T-cell (primary cell): ENCODE measurements at regions not wholly inside any gene's neighbourhood (a gene's known extent, or its start where the extent isn't known, plus 50 kb on each side); places are given as distances from the start of the nearest gene placed in this dataset.

Experiments used
- ATAC-seq, 4 experiments: fragments of 200-7000 bp in 3 of 4; fragments of 150-1000 bp in 1 of 4; cut with Tn5 transposase; replicated peaks in 1 of 4; 1 replicate in 3 of 4; 2 replicates in 1 of 4; pipeline ENCODE4 v1.10.0; 2021; ENCODE audit warnings: moderate library complexity in 3 of 4, mild to moderate bottlenecking in 2 of 4, moderate number of reproducible peaks in 1 of 4
- CTCF ChIA-PET, 2 donors: fragments of 300-600 bp; sonication (Branson Sonifier 250); formaldehyde crosslinking; loops; one replicate each; lab custom pipeline; 2022; ENCODE audit warnings: antibody characterized with exemption in 2 of 2; lab: Charles Lee
- POLR2A ChIA-PET, 2 donors: fragments of 300-600 bp; sonication (Branson Sonifier 250); formaldehyde crosslinking; loops; one replicate each; lab custom pipeline; 2022; ENCODE audit warnings: antibody characterized with exemption in 2 of 2; lab: Charles Lee
- DNase-seq, 35 experiments: peaks; one replicate each; pipeline versions ENCODE4 v3.0.0 to v3.0.0-alpha.2; 2013 to 2023
- H3K27ac ChIP-seq: one replicate; pipeline ENCODE4 v1.5.1; 2013; ENCODE audit warnings: low read length
- H3K27me3 ChIP-seq, 2 experiments: replicated peaks in 1 of 2; 1 replicate in 1 of 2; 2 replicates in 1 of 2; pipeline versions ENCODE4 v1.6.1 to v1.7.0; 2013; ENCODE audit warnings: low read length in 1 of 2, mixed read lengths in 1 of 2; ENCODE audit not compliant: control insufficient read depth in 2 of 2, insufficient read depth in 2 of 2; ENCODE audit errors: extremely low read depth in 1 of 2
- H3K36me3 ChIP-seq, 2 donors: 1 replicate in 1 of 2; 2 replicates in 1 of 2; pipeline versions ENCODE4 v1.6.1 to v1.7.0; 2013; ENCODE audit warnings: low read length in 1 of 2; ENCODE audit not compliant: control insufficient read depth in 2 of 2, insufficient read depth in 1 of 2; ENCODE audit errors: extremely low read depth in 1 of 2
- H3K4me1 ChIP-seq, 2 experiments: 1 replicate in 1 of 2; 2 replicates in 1 of 2; pipeline versions ENCODE4 v1.6.1 to v1.7.0; 2013; ENCODE audit warnings: low read length in 2 of 2, mixed read lengths in 1 of 2; ENCODE audit not compliant: insufficient read depth in 2 of 2, control insufficient read depth in 1 of 2; ENCODE audit errors: extremely low read depth in 1 of 2
- H3K4me3 ChIP-seq, 2 donors: 1 replicate in 1 of 2; 2 replicates in 1 of 2; pipeline versions ENCODE4 v1.5.1 to v1.7.0; 2013; ENCODE audit warnings: mild to moderate bottlenecking in 2 of 2, low read length in 1 of 2, moderate library complexity in 1 of 2; ENCODE audit not compliant: control insufficient read depth in 1 of 2; ENCODE audit errors: extremely low read depth in 1 of 2
- H3K9me3 ChIP-seq: 2 replicates; pipeline ENCODE4 v1.7.0; 2013
- H3K27ac Mint-ChIP-seq, 2 donors: one replicate each; pipeline ENCODE4 v1.8.0; 2020 to 2021; ENCODE audit warnings: mild to moderate bottlenecking in 2 of 2, mixed read lengths in 2 of 2
- H3K27me3 Mint-ChIP-seq, 2 donors: one replicate each; pipeline ENCODE4 v1.8.0; 2021 to 2022; ENCODE audit warnings: mixed read lengths in 2 of 2
- H3K36me3 Mint-ChIP-seq: one replicate; pipeline ENCODE4 v1.8.0; 2021; ENCODE audit warnings: mixed read lengths
- H3K4me1 Mint-ChIP-seq, 3 donors: one replicate each; pipeline ENCODE4 v1.8.0; 2020 to 2022; ENCODE audit warnings: mixed read lengths in 3 of 3, mild to moderate bottlenecking in 1 of 3
- H3K4me3 Mint-ChIP-seq, 3 donors: one replicate each; pipeline ENCODE4 v1.8.0; 2020 to 2022; ENCODE audit warnings: mild to moderate bottlenecking in 3 of 3, mixed read lengths in 3 of 3, moderate library complexity in 3 of 3
- H3K9me3 Mint-ChIP-seq, 3 donors: one replicate each; pipeline ENCODE4 v1.8.0; 2020 to 2022; ENCODE audit warnings: mixed read lengths in 3 of 3
- WGBS: methylation state at CpG from one replicate; pipeline ENCODE4 v1.1.5; 2013; ENCODE audit warnings: missing lambda C conversion rate; ENCODE audit not compliant: insufficient coverage; 5-methylcytosine and 5-hydroxymethylcytosine counted together

- H3K4me1 ChIP-seq, result no peaks in the 10 kb centered on the region
- no peaks in the 10 kb centered on the region for H3K9me3 Mint-ChIP-seq
- peaks cover 0 to 12% of the 10 kb centered on the region in 2 donors for H3K27me3 Mint-ChIP-seq
- ChIA-PET POLR2A (no interaction called here), CTCF (no interaction called here)
- no peak overlapping the region for H3K4me3 Mint-ChIP-seq
- H3K4me1 Mint-ChIP-seq, result no peaks in the 10 kb centered on the region
- no peak overlapping the region for H3K27ac ChIP-seq
- H3K4me3 ChIP-seq, result no peak overlapping the region
- no peaks in the 10 kb centered on the region for H3K9me3 ChIP-seq
- H3K36me3 Mint-ChIP-seq, result no peaks in the 10 kb centered on the region
- 48% methylated on average over 2 of the region's 7 CpGs for WGBS
- no peak overlapping the region for H3K27ac Mint-ChIP-seq
- peaks cover 0 to 2% of the 10 kb centered on the region in 2 experiments for H3K27me3 ChIP-seq
- no peak for ATAC-seq
- no peaks in the 10 kb centered on the region for H3K36me3 ChIP-seq
- DNase-seq, result no peak
Observed at GRCh38 chr5:175223291-175223690, 220.7 kb downstream of the DRD1 start.

GRCh38 chr5:175222621-175223020 is 221.4 kb downstream of the DRD1 start:
- no peak overlapping the region for H3K27ac Mint-ChIP-seq
- no peak for ATAC-seq
- no peaks in the 10 kb centered on the region for H3K9me3 Mint-ChIP-seq
- Histone ChIP-seq H3K27me3 (peaks cover 0 to 2% of the 10 kb centered on the region in 2 experiments), H3K9me3 (no peaks in the 10 kb centered on the region), H3K4me1 (no peaks in the 10 kb centered on the region), H3K27ac (no peak overlapping the region), H3K36me3 (no peaks in the 10 kb centered on the region), H3K4me3 (no peak overlapping the region)
- no peaks in the 10 kb centered on the region for H3K4me1 Mint-ChIP-seq
- WGBS, result 67% methylated on average over 1 of the region's 2 CpGs
- no peak overlapping the region for H3K4me3 Mint-ChIP-seq
- no peak for DNase-seq
- ChIA-PET CTCF (no interaction called here), POLR2A (no interaction called here)
- H3K27me3 Mint-ChIP-seq, result peaks cover 0 to 12% of the 10 kb centered on the region in 2 donors
- H3K36me3 Mint-ChIP-seq, result no peaks in the 10 kb centered on the region

GRCh38 chr5:175220549-175220948 is 223.4 kb downstream of the DRD1 start:
- Mint-ChIP-seq H3K4me3 (no peak overlapping the region), H3K27me3 (peaks cover 0 to 15% of the 10 kb centered on the region in 2 donors), H3K9me3 (no peaks in the 10 kb centered on the region), H3K4me1 (no peaks in the 10 kb centered on the region), H3K27ac (no peak overlapping the region), H3K36me3 (no peaks in the 10 kb centered on the region)
- Histone ChIP-seq H3K9me3 (no peaks in the 10 kb centered on the region), H3K4me1 (no peaks in the 10 kb centered on the region), H3K36me3 (no peaks in the 10 kb centered on the region), H3K27ac (no peak overlapping the region), H3K27me3 (peaks cover 0 to 2% of the 10 kb centered on the region in 2 experiments), H3K4me3 (no peak overlapping the region)
- POLR2A ChIA-PET, result no interaction called here
- no peak for DNase-seq
- WGBS, result no CpG with 5 or more reads among the region's 1 CpG
- CTCF ChIA-PET, result no interaction called here
- ATAC-seq, result no peak

GRCh38 chr5:175219366-175219765 is 224.6 kb downstream of the DRD1 start:
- ATAC-seq (no peak), DNase-seq (no peak)
- Histone ChIP-seq H3K36me3 (no peaks in the 10 kb centered on the region), H3K27ac (no peak overlapping the region), H3K27me3 (peaks cover 0 to 2% of the 10 kb centered on the region in 2 experiments), H3K4me1 (no peaks in the 10 kb centered on the region), H3K4me3 (no peak overlapping the region), H3K9me3 (no peaks in the 10 kb centered on the region)
- Mint-ChIP-seq H3K4me3 (no peak overlapping the region), H3K36me3 (no peaks in the 10 kb centered on the region), H3K9me3 (no peaks in the 10 kb centered on the region), H3K27ac (no peak overlapping the region), H3K27me3 (peaks cover 0 to 18% of the 10 kb centered on the region in 2 donors), H3K4me1 (no peaks in the 10 kb centered on the region)
- CTCF ChIA-PET, result no interaction called here
- POLR2A ChIA-PET, result no interaction called here
- no CpG with 5 or more reads among the region's 2 CpGs for WGBS

- CTCF ChIA-PET, result no interaction called here
- Histone ChIP-seq H3K4me1 (no peaks in the 10 kb centered on the region), H3K4me3 (no peak overlapping the region), H3K36me3 (no peaks in the 10 kb centered on the region), H3K27me3 (peaks cover 0 to 6% of the 10 kb centered on the region in 2 experiments), H3K27ac (no peak overlapping the region), H3K9me3 (no peaks in the 10 kb centered on the region)
- POLR2A ChIA-PET, result no interaction called here
- Mint-ChIP-seq H3K27ac (no peak overlapping the region), H3K4me3 (no peak overlapping the region), H3K36me3 (no peaks in the 10 kb centered on the region), H3K9me3 (no peaks in the 10 kb centered on the region), H3K27me3 (peaks cover 8 to 22% of the 10 kb centered on the region in 2 donors), H3K4me1 (no peaks in the 10 kb centered on the region)
- no peak for DNase-seq
- ATAC-seq, result no peak
- 84% methylated on average over 2 of the region's 6 CpGs for WGBS
Observed at GRCh38 chr5:175216991-175217390, 227.0 kb downstream of the DRD1 start.

GRCh38 chr5:175215906-175216305 is 228.1 kb downstream of the DRD1 start:
- POLR2A ChIA-PET, result no interaction called here
- Mint-ChIP-seq H3K9me3 (no peaks in the 10 kb centered on the region), H3K27ac (no peak overlapping the region), H3K27me3 (peaks cover 8 to 22% of the 10 kb centered on the region in 2 donors), H3K36me3 (no peaks in the 10 kb centered on the region), H3K4me3 (no peak overlapping the region), H3K4me1 (no peaks in the 10 kb centered on the region)
- no peak for DNase-seq
- H3K27me3 ChIP-seq, result peaks cover 0 to 6% of the 10 kb centered on the region in 2 experiments
- no peak overlapping the region for H3K27ac ChIP-seq
- H3K4me1 ChIP-seq, result no peaks in the 10 kb centered on the region
- no peaks in the 10 kb centered on the region for H3K36me3 ChIP-seq
- ATAC-seq, result no peak
- no peaks in the 10 kb centered on the region for H3K9me3 ChIP-seq
- H3K4me3 ChIP-seq, result no peak overlapping the region
- CTCF ChIA-PET, result no interaction called here
- WGBS, result 48% methylated on average over 5 of the region's 11 CpGs

- DNase-seq, result no peak
- Mint-ChIP-seq H3K27me3 (peaks cover 11 to 22% of the 10 kb centered on the region in 2 donors), H3K4me1 (no peaks in the 10 kb centered on the region), H3K27ac (no peak overlapping the region), H3K36me3 (no peaks in the 10 kb centered on the region), H3K9me3 (no peaks in the 10 kb centered on the region), H3K4me3 (no peak overlapping the region)
- no peak overlapping the region for H3K27ac ChIP-seq
- WGBS, result no CpG with 5 or more reads among the region's 2 CpGs
- ChIA-PET POLR2A (no interaction called here), CTCF (no interaction called here)
- H3K4me3 ChIP-seq, result no peak overlapping the region
- no peaks in the 10 kb centered on the region for H3K9me3 ChIP-seq
- H3K4me1 ChIP-seq, result no peaks in the 10 kb centered on the region
- no peaks in the 10 kb centered on the region for H3K36me3 ChIP-seq
- ATAC-seq, result no peak
- H3K27me3 ChIP-seq, result peaks cover 0 to 6% of the 10 kb centered on the region in 2 experiments
Observed at GRCh38 chr5:175214152-175214551, 229.8 kb downstream of the DRD1 start.
